ENCODE measurements at regions not wholly inside any gene's neighbourhood (a gene's known extent, or its start where the extent isn't known, plus 50 kb on each side); places are given as distances from the start of the nearest gene placed in this dataset.
"Not testable (repeated sequence)": the region's sequence is repeated elsewhere in the genome, so short reads cannot be mapped to it uniquely, and the experiment has no call there.

DNA sequence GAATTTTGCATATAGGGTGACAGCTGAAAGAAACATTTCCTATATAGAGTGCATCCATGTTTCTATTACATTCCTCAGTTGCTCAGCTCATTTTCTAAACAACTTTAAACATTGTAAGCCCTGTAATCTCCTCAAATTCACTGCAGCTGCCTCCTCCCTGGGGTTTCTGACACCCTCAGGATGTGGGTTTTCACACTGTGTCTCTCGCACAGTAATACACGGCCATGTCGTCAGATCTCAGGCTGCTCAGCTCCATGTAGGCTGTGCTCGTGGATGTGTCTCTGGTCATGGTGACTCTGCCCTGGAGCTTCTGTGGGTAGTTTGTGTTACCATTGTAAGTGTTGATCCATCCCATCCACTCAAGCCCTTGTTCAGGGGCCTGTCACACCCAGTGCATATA, 569.0 kb downstream of the GOLGA6L6 start:
- TF ChIP-seq, protein P1, sequence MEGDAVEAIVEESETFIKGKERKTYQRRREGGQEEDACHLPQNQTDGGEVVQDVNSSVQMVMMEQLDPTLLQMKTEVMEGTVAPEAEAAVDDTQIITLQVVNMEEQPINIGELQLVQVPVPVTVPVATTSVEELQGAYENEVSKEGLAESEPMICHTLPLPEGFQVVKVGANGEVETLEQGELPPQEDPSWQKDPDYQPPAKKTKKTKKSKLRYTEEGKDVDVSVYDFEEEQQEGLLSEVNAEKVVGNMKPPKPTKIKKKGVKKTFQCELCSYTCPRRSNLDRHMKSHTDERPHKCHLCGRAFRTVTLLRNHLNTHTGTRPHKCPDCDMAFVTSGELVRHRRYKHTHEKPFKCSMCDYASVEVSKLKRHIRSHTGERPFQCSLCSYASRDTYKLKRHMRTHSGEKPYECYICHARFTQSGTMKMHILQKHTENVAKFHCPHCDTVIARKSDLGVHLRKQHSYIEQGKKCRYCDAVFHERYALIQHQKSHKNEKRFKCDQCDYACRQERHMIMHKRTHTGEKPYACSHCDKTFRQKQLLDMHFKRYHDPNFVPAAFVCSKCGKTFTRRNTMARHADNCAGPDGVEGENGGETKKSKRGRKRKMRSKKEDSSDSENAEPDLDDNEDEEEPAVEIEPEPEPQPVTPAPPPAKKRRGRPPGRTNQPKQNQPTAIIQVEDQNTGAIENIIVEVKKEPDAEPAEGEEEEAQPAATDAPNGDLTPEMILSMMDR (IDR thresholded peaks at IDR 0.05), result not testable (repeated sequence)
- not testable (repeated sequence) for TF ChIP-seq EP300 (IDR thresholded peaks at IDR 0.05; ENCODE audit: borderline replicate concordance in 1 of 2, low read depth in 1 of 2, low read length in 1 of 2); POLR2AphosphoS5 (IDR thresholded peaks at IDR 0.05; ENCODE audit: low read depth, low read length); TEAD4 (IDR thresholded peaks at IDR 0.05; ENCODE audit: borderline replicate concordance, insufficient read depth); JUND (IDR thresholded peaks at IDR 0.05); RCOR1 (IDR thresholded peaks at IDR 0.05; ENCODE audit: low read length); EZH2phosphoT487 (IDR thresholded peaks at IDR 0.05; ENCODE audit: borderline replicate concordance, low read depth); RAD21 (IDR thresholded peaks at IDR 0.05; ENCODE audit: low read length)
- TF ChIP-seq, protein P2, sequence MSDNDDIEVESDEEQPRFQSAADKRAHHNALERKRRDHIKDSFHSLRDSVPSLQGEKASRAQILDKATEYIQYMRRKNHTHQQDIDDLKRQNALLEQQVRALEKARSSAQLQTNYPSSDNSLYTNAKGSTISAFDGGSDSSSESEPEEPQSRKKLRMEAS (IDR thresholded peaks at IDR 0.05; ENCODE audit: low read depth), result not testable (repeated sequence)
